Activated naive CD4-positive, alpha-beta T cell treated with anti-CD3 and anti-CD28 coated beads for 36 hours (primary cell): ENCODE measurements at regions not wholly inside any gene's neighbourhood (a gene's known extent, or its start where the extent isn't known, plus 50 kb on each side); places are given as distances from the start of the nearest gene placed in this dataset.
A peak's percentile ranks its signal among the peaks of the same experiment; 100 is the strongest.

ENCODE experiments used
- CTCF ChIA-PET: fragments of 350-600 bp; sonication (Branson Sonifier 250); formaldehyde crosslinking; loops from one replicate; lab custom pipeline; 2021; ENCODE audit warnings: antibody characterized with exemption; lab: Charles Lee
- DNase-seq: peaks from one replicate; pipeline ENCODE4 v3.0.0-alpha.2; 2020
- H3K27ac Mint-ChIP-seq: one replicate; pipeline ENCODE4 v1.8.0; 2021; ENCODE audit warnings: mild to moderate bottlenecking, mixed read lengths
- H3K27me3 Mint-ChIP-seq: one replicate; pipeline ENCODE4 v1.8.0; 2021; ENCODE audit warnings: low read depth, mixed read lengths
- H3K36me3 Mint-ChIP-seq: one replicate; pipeline ENCODE4 v1.8.0; 2021; ENCODE audit warnings: low read depth, mixed read lengths
- H3K4me1 Mint-ChIP-seq: one replicate; pipeline ENCODE4 v1.8.0; 2021; ENCODE audit warnings: low read depth, mixed read lengths
- H3K4me3 Mint-ChIP-seq: one replicate; pipeline ENCODE4 v1.8.0; 2021; ENCODE audit warnings: mild to moderate bottlenecking, moderate library complexity, mixed read lengths
- H3K9me3 Mint-ChIP-seq: one replicate; pipeline ENCODE4 v1.8.0; 2021; ENCODE audit warnings: mixed read lengths
- intact Hi-C: fragments of 100-400 bp; cut with micrococcal nuclease; formaldehyde crosslinking; loops from one replicate; pipeline ENCODE4 v1.15.1; 2023

DNA sequence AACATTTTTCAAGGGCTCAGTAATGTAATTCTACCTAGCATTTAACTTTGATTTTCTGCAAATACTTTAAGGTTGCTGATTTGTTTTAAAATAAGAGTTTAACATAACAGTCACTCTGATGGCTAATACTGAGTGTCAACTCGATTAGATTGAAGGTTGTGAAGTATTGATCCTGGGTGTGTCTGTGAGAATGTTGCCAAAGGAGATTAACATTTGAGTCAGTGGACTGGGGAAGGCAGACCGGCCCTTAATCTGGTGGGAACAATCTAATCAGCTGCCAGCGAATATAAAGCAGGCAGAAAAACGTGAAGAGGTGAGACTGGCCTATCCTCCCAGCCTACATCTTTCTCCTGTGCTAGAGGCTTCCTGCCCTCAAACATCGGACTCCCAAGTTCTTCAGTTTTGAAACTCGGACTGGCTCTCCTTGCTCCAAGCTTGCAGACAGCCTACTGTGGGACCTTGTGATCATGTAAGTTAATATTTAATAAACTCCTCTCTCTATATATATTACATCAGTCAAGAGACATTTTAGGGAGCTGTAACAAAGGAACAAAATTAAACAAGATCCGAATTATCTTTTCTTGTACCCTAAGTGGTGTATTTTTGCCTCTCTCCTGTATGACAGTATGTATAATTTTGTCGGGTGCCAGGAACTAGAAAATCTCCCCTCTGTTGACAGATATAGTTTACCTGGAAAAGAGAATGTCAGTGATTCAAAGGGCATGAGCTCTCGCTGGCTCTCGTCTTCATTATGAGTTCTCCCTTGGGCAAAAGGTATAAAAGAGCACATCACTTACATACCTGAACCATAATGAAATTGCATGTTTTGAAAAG is 576.1 kb downstream of the LRRC70 start:
- no peak for DNase-seq
- H3K36me3 Mint-ChIP-seq, result no peaks in the 10 kb centered on the region
- H3K4me3 Mint-ChIP-seq, result no peak overlapping the region
- peaks cover 2% of the 10 kb centered on the region for H3K9me3 Mint-ChIP-seq
- intact Hi-C loops, result no loop called here
- H3K27me3 Mint-ChIP-seq, result no peaks in the 10 kb centered on the region
- H3K4me1 Mint-ChIP-seq, result no peaks in the 10 kb centered on the region
- H3K27ac Mint-ChIP-seq, result no peak overlapping the region
- CTCF ChIA-PET, result no interaction called here

DNA sequence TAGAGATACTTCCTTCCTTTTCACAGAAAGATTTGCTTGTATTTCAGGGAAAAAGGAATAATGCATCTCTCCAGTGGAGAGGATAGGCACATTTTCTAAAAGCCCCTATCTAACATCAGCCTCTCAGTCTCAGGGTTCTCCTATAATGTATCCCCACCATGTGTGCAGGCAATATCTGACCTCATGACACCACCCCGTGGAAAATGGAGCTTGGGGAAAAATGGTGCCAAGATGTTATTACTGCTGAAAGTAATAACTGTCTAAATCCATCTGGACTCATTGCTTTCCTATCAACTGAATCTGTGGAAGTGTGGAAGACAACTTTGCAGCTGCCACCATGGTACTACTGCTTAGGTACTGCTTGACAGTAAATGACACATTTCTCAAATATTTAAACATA is 574.3 kb downstream of the LRRC70 start:
- Mint-ChIP-seq H3K36me3 (no peaks in the 10 kb centered on the region), H3K27me3 (no peaks in the 10 kb centered on the region), H3K9me3 (peaks cover 2% of the 10 kb centered on the region), H3K27ac (no peak overlapping the region), H3K4me1 (no peaks in the 10 kb centered on the region), H3K4me3 (no peak overlapping the region)
- CTCF ChIA-PET, result interaction anchor here (0.6 kb wide), 1 partner anchor 86 kb away, joined by 3 read pairs; no protein-coding TSS in a partner anchor
- intact Hi-C loops, result no loop called here
- no peak for DNase-seq

DNA sequence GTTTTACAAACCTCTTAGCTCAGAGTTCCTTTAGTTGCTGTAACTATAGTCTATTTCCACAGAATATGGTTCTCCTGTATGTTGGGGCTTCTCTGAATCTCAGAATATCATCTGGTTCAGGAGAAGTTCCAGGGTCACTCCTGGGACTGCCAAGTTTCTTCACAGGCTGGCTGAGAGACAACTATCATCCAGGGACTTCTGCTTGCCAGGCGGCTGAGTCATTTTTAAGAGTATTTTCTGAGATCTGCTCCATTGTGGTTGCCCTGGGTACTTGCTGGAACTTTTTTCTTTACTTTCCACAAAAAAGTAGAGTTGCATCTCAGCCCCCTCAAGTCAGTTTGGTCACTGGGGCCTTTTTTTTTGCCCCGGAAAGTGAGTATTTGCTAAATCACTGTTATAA is 566.5 kb downstream of the LRRC70 start:
- Mint-ChIP-seq H3K4me1 (no peaks in the 10 kb centered on the region), H3K4me3 (no peak overlapping the region), H3K27ac (no peak overlapping the region), H3K27me3 (peaks cover 1% of the 10 kb centered on the region), H3K9me3 (no peaks in the 10 kb centered on the region), H3K36me3 (no peaks in the 10 kb centered on the region)
- no peak for DNase-seq
- CTCF ChIA-PET, result no interaction called here
- intact Hi-C loops, result no loop called here

DNA sequence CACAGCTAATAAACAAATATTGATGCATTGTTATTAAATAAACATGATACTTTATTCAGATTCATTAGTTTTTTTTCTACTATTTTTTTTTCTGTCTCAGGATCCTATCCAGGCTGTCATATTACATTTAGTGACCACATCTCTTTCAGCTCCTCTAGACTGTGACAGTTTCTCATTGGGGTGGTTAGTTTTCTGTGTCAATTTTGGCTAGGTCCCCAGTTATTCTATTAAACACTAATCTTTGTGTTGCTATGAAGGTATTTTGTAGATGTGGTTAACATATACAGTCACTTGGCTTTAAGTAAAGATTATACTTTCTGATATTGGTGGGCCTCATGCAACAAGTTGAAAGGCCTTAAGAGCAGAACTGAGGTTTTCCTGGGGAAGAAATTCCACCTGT is 563.0 kb downstream of the LRRC70 start:
- no peaks in the 10 kb centered on the region for H3K9me3 Mint-ChIP-seq

DNA sequence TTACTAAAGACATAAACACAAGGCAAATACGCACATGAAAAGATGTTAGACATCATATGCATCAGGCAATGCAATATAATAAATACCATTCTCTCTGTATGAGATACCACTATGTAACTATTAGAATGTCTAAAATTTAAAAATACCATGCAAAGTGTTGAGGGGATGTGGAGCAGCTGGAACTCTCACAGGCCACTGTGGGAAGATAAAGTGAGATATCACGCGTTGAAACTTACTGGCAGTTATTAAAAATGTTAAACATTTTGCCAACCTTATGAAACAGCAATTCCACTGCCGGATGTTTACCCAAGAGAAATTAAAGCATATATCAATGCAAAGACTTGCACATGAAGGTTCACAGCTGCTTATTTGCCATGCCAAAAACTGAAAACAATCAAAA is 556.7 kb downstream of the LRRC70 start:
- Mint-ChIP-seq H3K4me1 (no peaks in the 10 kb centered on the region), H3K36me3 (no peaks in the 10 kb centered on the region), H3K9me3 (no peaks in the 10 kb centered on the region), H3K27ac (no peak overlapping the region), H3K4me3 (no peak overlapping the region), H3K27me3 (no peaks in the 10 kb centered on the region)
- no peak for DNase-seq
- CTCF ChIA-PET, result no interaction called here
- intact Hi-C loops, result no loop called here

More for the DNA sequence above, 563.0 kb downstream of the LRRC70 start:
- no peaks in the 10 kb centered on the region for H3K36me3 Mint-ChIP-seq
- CTCF ChIA-PET, result interaction anchor here (1.2 kb wide), 1 partner anchor 45 kb away, joined by 3 read pairs; no protein-coding TSS in a partner anchor
- intact Hi-C loops, result no loop called here
- H3K27ac Mint-ChIP-seq, result no peak overlapping the region
- no peaks in the 10 kb centered on the region for H3K4me1 Mint-ChIP-seq
- no peak overlapping the region for H3K4me3 Mint-ChIP-seq
- no peak for DNase-seq
- H3K27me3 Mint-ChIP-seq, result peaks cover 1% of the 10 kb centered on the region

DNA sequence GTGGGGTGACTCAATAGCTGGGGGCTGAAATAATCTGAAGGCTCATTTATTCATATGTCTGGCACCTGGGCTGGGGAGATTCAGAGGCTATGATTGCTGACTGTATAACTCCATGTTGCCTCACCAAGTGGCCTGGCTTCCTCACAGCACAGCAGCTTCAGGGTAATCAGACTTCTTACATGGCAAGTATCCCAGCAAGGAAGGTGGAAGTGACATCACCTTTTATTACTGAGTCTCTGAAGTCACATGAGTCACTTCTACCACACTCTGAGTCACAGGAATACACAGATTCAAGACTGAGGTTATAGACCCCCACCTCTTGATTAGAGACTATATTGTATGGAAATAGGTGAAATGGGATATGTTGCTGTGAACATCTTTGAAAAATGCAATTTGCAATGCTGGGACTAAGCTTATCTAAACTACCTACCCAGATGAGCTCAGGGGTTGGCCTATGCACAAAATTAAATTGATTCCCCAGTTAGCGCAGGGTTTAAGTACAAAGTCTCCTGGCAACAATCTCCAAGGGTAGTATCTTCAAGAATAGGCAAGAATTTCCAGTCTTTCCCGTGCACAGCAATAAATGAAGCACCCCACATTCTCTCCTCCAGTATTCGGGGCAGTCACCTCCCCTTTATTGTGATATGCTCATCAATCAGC is 553.1 kb downstream of the LRRC70 start:
- intact Hi-C loops, result no loop called here
- no peaks in the 10 kb centered on the region for H3K4me1 Mint-ChIP-seq
- H3K27ac Mint-ChIP-seq, result no peak overlapping the region
- CTCF ChIA-PET, result no interaction called here
- DNase-seq, result no peak
- H3K27me3 Mint-ChIP-seq, result no peaks in the 10 kb centered on the region
- H3K9me3 Mint-ChIP-seq, result no peaks in the 10 kb centered on the region
- H3K36me3 Mint-ChIP-seq, result no peaks in the 10 kb centered on the region
- H3K4me3 Mint-ChIP-seq, result no peak overlapping the region

DNA sequence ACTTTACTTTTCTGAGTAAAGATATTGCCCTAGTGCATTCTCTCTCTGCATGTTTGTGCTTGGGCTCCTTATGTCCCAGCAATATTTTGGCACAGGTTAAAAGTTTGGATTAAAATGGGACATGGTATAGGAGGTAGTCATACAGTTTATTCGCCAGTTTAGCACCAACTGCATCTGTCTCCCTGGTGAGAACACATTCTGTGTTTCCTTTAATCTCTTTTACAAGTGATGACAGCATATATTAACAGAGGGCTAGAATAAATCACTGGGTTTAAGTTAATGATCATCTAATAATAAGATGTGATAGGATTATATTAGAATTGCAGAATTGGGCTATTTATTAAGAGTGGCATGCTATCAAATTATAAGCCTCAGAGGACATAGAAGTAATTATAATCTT is 550.1 kb downstream of the LRRC70 start:
- Mint-ChIP-seq H3K4me1 (no peaks in the 10 kb centered on the region), H3K9me3 (no peaks in the 10 kb centered on the region), H3K27me3 (no peaks in the 10 kb centered on the region), H3K4me3 (no peak overlapping the region), H3K27ac (no peak overlapping the region), H3K36me3 (no peaks in the 10 kb centered on the region)
- CTCF ChIA-PET, result no interaction called here
- no peak for DNase-seq
- intact Hi-C loops, result no loop called here

DNA sequence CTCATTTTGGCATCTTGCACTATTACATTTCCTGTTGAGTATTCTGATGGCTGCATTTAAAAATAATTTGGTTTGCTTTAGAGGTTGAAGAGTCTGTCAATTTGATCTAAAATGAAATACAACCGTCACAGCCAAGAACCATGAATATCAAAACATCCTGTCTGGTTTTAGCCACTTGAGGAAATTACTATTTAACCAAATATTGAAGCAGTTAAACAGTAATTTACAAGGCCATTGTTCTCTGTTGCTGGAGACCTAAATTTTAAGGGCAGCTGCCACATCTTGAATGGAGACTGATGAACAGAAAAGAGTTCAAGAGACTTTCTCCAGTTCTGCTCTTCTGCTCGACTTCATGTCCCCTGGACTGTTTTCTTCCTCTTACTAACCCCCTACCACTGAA is 549.4 kb downstream of the LRRC70 start:
- CTCF ChIA-PET, result no interaction called here
- no peaks in the 10 kb centered on the region for H3K9me3 Mint-ChIP-seq
- H3K27me3 Mint-ChIP-seq, result no peaks in the 10 kb centered on the region
- no peaks in the 10 kb centered on the region for H3K36me3 Mint-ChIP-seq
- no peak overlapping the region for H3K27ac Mint-ChIP-seq
- intact Hi-C loops, result no loop called here
- H3K4me3 Mint-ChIP-seq, result no peak overlapping the region
- H3K4me1 Mint-ChIP-seq, result no peaks in the 10 kb centered on the region
- DNase-seq, result no peak

DNA sequence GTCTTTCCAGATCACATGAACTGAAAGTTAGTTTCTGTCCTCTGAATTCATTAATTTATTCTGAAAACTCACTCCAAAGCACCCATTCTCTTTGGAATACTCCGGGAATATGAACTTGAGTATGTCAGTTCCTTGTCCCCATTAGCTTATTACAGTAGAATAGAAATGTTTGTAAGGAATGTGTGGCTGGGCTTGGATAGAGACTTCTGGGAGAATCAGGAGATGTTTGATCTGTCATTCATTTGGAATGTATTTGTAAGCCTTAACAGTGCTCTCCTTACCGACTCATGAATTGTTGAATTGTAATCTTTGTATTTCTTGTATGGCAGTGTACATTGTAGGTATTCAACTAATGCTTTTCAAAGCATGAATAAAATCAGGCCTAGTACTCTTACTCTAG is 548.4 kb downstream of the LRRC70 start:
- DNase-seq, result no peak
- H3K27me3 Mint-ChIP-seq, result no peaks in the 10 kb centered on the region
- CTCF ChIA-PET, result no interaction called here
- H3K4me3 Mint-ChIP-seq, result no peak overlapping the region
- no peaks in the 10 kb centered on the region for H3K4me1 Mint-ChIP-seq
- H3K27ac Mint-ChIP-seq, result no peak overlapping the region
- intact Hi-C loops, result loop anchor here (2.0 kb wide), 1 partner anchor 836 kb away; the partner anchor contains the start of gene HTR1A
- no peaks in the 10 kb centered on the region for H3K36me3 Mint-ChIP-seq
- no peaks in the 10 kb centered on the region for H3K9me3 Mint-ChIP-seq

DNA sequence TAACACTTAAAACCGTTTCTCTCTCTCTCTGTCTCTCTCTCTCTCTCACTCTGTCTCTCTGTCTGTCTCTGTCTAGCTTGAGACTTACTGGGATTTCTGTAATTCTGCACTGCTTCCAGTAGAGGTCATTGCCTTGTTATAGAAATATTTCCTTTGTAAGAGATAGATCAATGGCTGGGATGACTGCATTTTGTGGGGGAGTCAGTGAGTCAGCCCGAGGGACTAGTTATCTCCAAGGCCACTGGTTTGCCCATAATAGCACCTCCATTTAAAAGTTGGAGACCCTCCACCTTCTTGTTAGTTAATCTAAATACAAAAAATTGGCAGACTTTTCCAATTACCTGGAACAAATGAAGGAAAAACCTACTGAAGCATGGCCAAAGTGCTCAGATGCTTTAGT is 547.2 kb downstream of the LRRC70 start:
- Mint-ChIP-seq H3K9me3 (no peaks in the 10 kb centered on the region), H3K4me3 (no peak overlapping the region), H3K27me3 (no peaks in the 10 kb centered on the region), H3K4me1 (no peaks in the 10 kb centered on the region), H3K36me3 (no peaks in the 10 kb centered on the region), H3K27ac (no peak overlapping the region)
- intact Hi-C loops, result loop anchor here (2.0 kb wide), 1 partner anchor 837 kb away; the partner anchor contains the start of gene HTR1A
- DNase-seq, result peak; percentile 6
- CTCF ChIA-PET, result no interaction called here

DNA sequence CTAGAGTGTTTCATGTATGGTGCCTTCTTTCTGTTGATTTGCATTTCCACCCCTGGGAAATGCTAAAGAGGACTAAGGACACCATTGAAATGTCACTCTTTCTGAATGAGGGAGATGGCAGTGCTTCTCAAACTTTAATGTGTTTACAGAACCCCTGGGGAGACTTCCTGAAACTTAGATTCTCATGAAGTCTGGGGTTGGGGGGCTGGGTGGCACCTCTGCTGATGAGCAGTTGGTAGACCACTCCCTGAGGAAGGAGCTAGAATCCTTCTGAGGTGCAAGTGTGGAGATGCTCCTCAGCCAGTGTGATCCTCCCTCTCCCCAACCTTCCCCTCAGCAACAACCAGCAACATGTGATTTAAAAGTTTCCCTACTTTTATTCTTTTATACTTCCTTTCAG is 546.8 kb downstream of the LRRC70 start:
- Mint-ChIP-seq H3K36me3 (no peaks in the 10 kb centered on the region), H3K27me3 (no peaks in the 10 kb centered on the region), H3K4me3 (no peak overlapping the region), H3K4me1 (no peaks in the 10 kb centered on the region), H3K27ac (no peak overlapping the region), H3K9me3 (no peaks in the 10 kb centered on the region)
- intact Hi-C loops, result no loop called here
- CTCF ChIA-PET, result no interaction called here
- DNase-seq, result no peak

DNA sequence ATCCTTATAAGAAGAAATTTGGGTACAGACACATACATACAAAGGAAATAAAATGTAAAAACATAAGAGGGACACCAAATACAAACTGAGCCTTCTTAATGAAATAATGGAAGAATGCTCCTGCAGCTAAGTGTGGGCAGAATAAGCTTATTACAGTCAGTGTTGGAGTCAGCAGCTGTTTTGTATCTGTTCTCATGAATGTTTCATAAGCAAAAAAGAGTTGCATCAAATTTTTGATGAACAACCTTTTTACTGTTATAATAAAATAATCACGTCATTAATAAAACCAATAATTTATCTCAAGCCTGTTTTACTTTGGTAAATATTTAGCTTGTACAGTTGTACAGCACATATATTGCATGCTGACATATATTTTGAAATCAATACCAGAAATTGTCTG is 545.6 kb downstream of the LRRC70 start:
- H3K27ac Mint-ChIP-seq, result no peak overlapping the region
- H3K36me3 Mint-ChIP-seq, result no peaks in the 10 kb centered on the region
- intact Hi-C loops, result no loop called here
- DNase-seq, result no peak
- H3K4me3 Mint-ChIP-seq, result no peak overlapping the region
- H3K9me3 Mint-ChIP-seq, result no peaks in the 10 kb centered on the region
- H3K27me3 Mint-ChIP-seq, result no peaks in the 10 kb centered on the region
- CTCF ChIA-PET, result interaction anchor here (0.5 kb wide), 1 partner anchor 491 kb away, joined by 3 read pairs; no protein-coding TSS in a partner anchor
- H3K4me1 Mint-ChIP-seq, result no peaks in the 10 kb centered on the region

DNA sequence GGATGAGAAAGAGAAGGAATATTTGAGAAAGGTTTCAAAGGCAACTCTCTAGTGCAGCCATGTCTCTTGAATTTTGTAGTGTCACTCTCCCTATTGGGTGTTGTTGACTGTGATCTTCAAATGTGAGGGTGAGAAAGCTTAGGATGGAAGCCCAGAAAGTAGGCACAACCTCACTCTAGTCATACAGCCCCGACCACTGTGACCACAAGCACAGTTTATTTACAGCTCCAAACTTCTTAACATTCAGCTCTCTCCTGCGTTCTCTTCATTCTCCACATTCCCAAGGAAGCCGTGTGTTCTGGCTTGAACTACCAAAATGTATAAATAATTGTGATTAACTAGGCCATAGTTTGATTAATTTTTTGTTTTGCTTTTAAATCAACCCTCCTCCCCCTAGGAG is 542.9 kb downstream of the LRRC70 start:
- CTCF ChIA-PET, result no interaction called here
- no peak overlapping the region for H3K4me3 Mint-ChIP-seq
- no peaks in the 10 kb centered on the region for H3K9me3 Mint-ChIP-seq

More for the DNA sequence above, 542.9 kb downstream of the LRRC70 start:
- no peak for DNase-seq
- Mint-ChIP-seq H3K36me3 (no peaks in the 10 kb centered on the region), H3K4me1 (no peaks in the 10 kb centered on the region), H3K27ac (no peak overlapping the region), H3K27me3 (no peaks in the 10 kb centered on the region)
- intact Hi-C loops, result no loop called here
